IPS DF 4.7 (cell line): ENCODE measurements at regions not wholly inside any gene's neighbourhood (a gene's known extent, or its start where the extent isn't known, plus 50 kb on each side); places are given as distances from the start of the nearest gene placed in this dataset.
"Not testable (repeated sequence)": the region's sequence is repeated elsewhere in the genome, so short reads cannot be mapped to it uniquely, and the experiment has no call there.

Experiments
- DNase-seq: peaks from one replicate; pipeline ENCODE4 v3.0.0-alpha.2; 2013; ENCODE audit warnings: low spot score; ENCODE audit errors: extremely low read depth

- DNase-seq = no peak
These were observed 365.4 kb downstream of the ADCYAP1 start for GRCh38 chr18:1270081-1270480.

GRCh38 chr18:1273469-1273868 is 368.8 kb downstream of the ADCYAP1 start:
- DNase-seq = no peak

DNA sequence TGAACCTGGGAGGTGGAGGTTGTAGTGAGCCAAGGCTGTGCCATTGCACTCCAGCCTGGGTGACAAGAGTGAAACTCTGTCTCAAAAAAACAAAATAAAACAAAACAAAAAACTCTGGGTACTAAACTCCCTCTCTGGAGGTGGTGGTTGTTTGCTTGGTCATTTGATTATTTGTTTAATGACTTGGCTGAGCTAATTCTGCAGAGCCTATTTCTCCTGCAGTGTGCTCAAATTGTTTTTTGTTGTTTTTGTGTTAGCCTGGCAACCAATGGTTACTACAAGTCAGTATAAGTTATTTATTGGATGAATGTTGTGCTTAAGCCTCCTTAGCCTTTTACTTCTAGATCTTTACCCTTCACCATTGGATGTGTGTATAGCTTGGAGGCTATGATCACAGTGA is 387.5 kb downstream of the ADCYAP1 start:
- DNase-seq = no peak

- no peak for DNase-seq
These were observed 389.6 kb downstream of the ADCYAP1 start for GRCh38 chr18:1294229-1294628.

GRCh38 chr18:1296237-1296636 is 391.6 kb downstream of the ADCYAP1 start:
- no peak for DNase-seq

- DNase-seq = no peak
These were observed 398.2 kb downstream of the ADCYAP1 start for GRCh38 chr18:1302861-1303260.

DNA sequence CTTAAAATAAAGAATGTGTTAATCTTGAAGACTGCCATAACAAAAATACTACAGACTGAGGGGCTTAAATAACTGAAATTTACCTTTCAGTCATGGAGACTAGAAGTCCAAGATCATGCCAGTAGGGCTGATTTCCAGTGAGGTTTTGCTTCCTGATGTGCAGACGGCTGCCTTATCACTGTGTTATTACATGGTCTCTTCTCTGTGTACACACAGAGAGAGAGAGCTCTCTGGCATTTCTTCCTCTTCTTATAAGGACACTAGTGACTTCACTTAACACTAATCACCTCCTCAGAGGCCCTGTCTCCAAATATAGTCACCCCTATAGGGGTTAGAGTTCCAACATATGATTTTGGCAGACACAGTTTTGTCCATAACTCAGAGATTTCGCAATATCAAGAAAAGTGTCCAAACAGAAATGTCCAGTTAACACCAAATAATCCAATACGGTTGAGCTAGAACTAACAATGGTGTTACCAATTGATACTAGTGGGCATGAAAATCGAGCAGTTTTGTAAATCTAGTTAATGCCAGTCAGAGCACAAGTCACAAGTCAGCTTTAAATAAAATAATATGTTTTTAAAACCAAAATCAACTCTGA is 399.8 kb downstream of the ADCYAP1 start:
- no peak for DNase-seq

DNA sequence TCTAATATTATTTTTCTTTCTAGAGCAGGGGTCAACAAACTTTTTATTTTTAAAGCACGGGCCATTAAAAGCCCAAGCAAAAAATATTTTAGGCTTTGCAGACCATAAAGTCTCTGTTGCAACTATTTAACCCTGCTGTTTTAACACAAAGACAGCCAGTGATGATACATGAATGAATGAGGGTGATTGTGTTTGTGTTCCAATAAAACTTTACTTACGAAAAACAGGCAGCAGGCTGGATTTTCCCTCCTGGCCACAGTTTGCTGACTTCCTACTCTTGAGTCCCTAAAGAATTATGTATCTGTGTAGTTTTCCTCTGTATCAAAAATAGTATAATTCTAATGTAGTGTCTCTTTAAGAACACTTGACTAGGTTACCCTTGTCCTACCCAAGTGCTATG is 402.0 kb downstream of the ADCYAP1 start:
- DNase-seq = no peak

DNA sequence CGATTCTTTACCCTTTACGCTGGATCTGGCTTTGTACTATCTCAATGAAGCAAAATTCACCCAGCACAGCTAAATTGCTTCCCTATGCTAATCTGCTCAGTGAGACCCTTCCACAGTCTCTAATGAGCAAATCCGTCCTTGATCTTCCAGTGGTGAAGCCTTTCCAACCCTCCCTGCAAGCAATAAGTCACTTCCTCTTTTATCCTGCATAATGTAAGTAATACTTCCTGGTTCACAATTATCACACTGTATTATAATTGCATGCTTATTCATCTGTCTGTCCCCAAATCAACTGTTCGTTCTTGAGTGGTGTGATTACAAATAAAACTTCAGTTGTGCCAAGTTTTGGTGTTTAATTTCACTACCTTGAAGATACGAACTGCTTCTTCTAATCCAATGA is 404.0 kb downstream of the ADCYAP1 start:
- no peak for DNase-seq

DNA sequence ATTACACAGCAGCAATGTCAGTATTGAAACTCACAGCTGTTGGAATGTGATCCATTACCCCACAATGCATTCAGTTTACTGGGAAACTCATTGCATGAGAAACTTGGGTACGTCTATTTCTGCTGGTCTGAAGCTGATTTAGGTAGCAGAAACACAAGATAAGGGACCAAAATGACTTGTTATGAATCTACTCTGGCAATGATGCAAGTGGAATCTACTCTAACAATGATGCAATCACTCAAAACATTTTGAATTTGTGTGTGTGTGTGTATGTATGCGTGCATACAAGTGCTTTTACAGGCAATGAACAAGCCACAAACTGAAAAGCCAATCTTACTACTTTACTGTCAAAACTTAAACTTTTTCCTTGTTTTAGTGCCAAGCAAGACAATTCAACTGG is 406.7 kb downstream of the ADCYAP1 start:
- DNase-seq = no peak

GRCh38 chr18:1335345-1335744 is 430.7 kb downstream of the ADCYAP1 start:
- not testable (repeated sequence) for DNase-seq

- DNase-seq = no peak
These were observed 446.3 kb downstream of the ADCYAP1 start for GRCh38 chr18:1350931-1351450.

- no peak for DNase-seq
These were observed 448.4 kb downstream of the ADCYAP1 start for GRCh38 chr18:1353025-1353424.

DNA sequence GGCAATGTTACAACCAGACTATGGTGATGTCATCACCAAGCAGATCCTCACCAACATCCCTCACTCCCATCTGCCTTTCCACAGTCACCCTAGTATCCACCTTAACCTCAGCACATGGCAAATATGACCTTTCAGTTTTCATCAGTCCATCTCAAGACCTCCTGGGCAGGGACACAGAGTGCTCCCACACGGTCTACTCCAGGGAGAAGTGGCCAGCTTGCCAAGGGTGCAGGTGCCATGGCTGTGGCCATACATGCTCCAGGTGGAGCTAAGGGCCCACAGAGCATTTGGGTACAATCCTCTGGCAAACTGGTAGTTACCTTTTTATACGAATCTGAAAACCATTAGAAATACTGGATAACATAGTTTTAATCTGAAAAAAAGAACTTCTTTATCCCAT is 453.1 kb downstream of the ADCYAP1 start:
- no peak for DNase-seq

DNA sequence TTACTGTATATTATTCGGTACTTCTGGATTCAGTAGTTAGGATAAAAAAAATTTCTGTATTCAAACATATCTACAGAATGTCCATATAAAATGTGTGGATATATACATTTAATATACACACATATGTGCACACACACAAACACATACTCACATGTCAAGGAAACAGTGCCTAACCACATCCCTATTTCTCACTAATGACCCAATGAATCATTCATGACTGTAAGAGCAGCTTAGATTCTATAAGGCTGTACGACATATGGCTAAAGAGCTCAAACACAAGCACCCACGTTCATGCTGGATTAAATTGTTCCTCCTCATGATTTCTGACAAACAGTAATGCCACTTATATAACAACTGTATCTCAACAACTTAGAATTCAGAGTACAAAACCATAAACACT is 457.3 kb downstream of the ADCYAP1 start:
- no peak for DNase-seq

GRCh38 chr18:1370552-1370951 is 465.9 kb downstream of the ADCYAP1 start:
- no peak for DNase-seq

DNA sequence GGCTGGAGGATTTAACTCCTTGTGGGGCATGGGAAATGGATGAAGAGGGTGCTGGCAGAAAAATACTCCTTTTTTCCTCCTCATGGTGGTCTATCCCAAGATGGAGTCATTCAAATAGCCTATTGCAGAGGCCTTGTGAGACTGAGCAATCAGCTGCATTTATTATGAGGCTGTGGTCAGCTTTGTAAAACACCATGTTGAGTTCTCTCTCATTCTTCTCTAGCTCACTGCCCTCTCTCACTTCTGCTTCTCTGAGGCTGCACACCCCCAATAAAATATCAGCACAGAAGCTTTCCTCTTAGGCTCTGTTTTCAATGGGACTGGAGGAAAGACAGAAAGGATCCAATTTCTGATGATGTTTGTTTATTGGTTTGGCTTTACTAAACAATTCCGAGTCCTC is 467.1 kb downstream of the ADCYAP1 start:
- DNase-seq = no peak

GRCh38 chr18:1383465-1383864 is 478.8 kb downstream of the ADCYAP1 start:
- DNase-seq = no peak

- not testable (repeated sequence) for DNase-seq
These were observed 483.8 kb downstream of the ADCYAP1 start for GRCh38 chr18:1388468-1388867.

DNA sequence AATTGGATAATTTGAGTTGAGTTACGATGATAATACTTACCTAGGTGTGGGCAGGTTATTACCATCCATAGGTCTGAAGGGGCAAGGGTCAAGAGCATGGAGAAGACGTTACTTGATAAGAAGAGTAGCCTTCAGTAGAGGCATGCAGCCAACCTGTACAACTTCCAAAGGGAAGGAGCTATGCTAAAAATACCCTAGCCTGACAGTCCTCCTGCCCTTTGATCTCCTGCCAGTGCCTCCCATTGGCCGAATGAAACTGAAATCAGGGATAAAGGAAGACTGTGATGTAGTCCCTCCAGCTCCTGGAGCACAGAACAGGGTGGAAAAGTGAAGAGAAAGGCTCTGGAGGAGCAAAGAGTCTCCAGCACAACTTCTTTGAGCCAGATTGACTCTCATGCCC is 487.4 kb downstream of the ADCYAP1 start:
- DNase-seq = no peak

GRCh38 chr18:1392865-1393734 is 488.4 kb downstream of the ADCYAP1 start:
- no peak for DNase-seq

- DNase-seq = no peak
These were observed 489.3 kb downstream of the ADCYAP1 start for GRCh38 chr18:1393929-1394328.

DNA sequence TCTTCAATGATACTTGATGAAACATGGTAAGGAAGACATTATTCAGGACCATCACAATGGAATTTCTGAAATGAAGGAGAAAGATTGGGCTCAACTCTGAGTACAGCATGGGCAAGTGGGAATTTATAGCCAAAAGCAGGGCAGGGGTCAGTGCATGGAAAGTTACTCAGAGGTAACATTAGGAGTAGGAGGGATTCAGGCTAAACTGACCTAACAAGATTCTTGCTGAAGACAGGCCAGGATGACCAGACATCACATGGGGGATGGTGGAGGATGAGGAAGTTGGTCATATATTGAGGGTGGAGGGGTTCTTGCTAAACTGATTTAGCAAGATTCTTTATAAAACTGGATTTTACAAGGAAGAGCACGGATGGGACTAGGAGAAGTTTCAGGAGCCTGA is 489.8 kb downstream of the ADCYAP1 start:
- no peak for DNase-seq
